Osteoblast (primary cell): ENCODE measurements at regions not wholly inside any gene's neighbourhood (a gene's known extent, or its start where the extent isn't known, plus 50 kb on each side); places are given as distances from the start of the nearest gene placed in this dataset.
"Not testable (repeated sequence)": the region's sequence is repeated elsewhere in the genome, so short reads cannot be mapped to it uniquely, and the experiment has no call there.

Experiments used
- DNase-seq: peaks from one replicate; pipeline ENCODE4 v3.0.0; 2011; ENCODE audit warnings: low spot score, mixed read lengths; ENCODE audit not compliant: insufficient read length; ENCODE audit errors: missing footprints
- H2AFZ ChIP-seq: 2 replicates; pipeline ENCODE4 v1.6.0; 2011; ENCODE audit warnings: mild to moderate bottlenecking, low read length
- H3K27ac ChIP-seq: 2 replicates; pipeline ENCODE4 v1.5.1; 2011; ENCODE audit warnings: mild to moderate bottlenecking, low read depth, low read length, moderate library complexity
- H3K27me3 ChIP-seq: 2 replicates; pipeline ENCODE4 v1.6.0; 2012; ENCODE audit warnings: mild to moderate bottlenecking, control low read depth, inconsistent platforms, low read length, moderate library complexity; ENCODE audit not compliant: insufficient read depth
- H3K36me3 ChIP-seq: 2 replicates; pipeline ENCODE4 v1.5.1; 2011; ENCODE audit warnings: mild to moderate bottlenecking, low read length, control low read depth, moderate library complexity; ENCODE audit not compliant: insufficient read depth
- H3K4me1 ChIP-seq: 2 replicates; pipeline ENCODE4 v1.5.1; 2011; ENCODE audit warnings: mild to moderate bottlenecking, low read length, control low read depth, moderate library complexity; ENCODE audit not compliant: insufficient read depth
- H3K4me2 ChIP-seq: 2 replicates; pipeline ENCODE4 v1.6.0; 2011; ENCODE audit warnings: mild to moderate bottlenecking, low read length; ENCODE audit not compliant: insufficient read depth
- H3K4me3 ChIP-seq: fragments of 200-600 bp; sonication (generic); 3 replicates; pipeline ENCODE4 v1.5.1; 2012; ENCODE audit warnings: mild to moderate bottlenecking, low read length, inconsistent platforms; ENCODE audit not compliant: insufficient read depth
- H3K79me2 ChIP-seq: 2 replicates; pipeline ENCODE4 v1.6.0; 2012; ENCODE audit warnings: mild to moderate bottlenecking, low read length, control low read depth, inconsistent platforms; ENCODE audit not compliant: insufficient read depth
- H3K9me3 ChIP-seq: 2 replicates; pipeline ENCODE4 v1.5.1; 2011; ENCODE audit warnings: low read depth, low read length, control low read depth
- H4K20me1 ChIP-seq: 2 replicates; pipeline ENCODE4 v1.6.0; 2012; ENCODE audit warnings: mild to moderate bottlenecking, low read length, control low read depth; ENCODE audit not compliant: insufficient read depth
- CTCF ChIP-seq: IDR thresholded peaks from 2 replicates; pipeline ENCODE4 v1.5.1; 2011; ENCODE audit warnings: mild to moderate bottlenecking, low read depth, low read length, moderate library complexity; ENCODE audit errors: extremely low read depth

DNA sequence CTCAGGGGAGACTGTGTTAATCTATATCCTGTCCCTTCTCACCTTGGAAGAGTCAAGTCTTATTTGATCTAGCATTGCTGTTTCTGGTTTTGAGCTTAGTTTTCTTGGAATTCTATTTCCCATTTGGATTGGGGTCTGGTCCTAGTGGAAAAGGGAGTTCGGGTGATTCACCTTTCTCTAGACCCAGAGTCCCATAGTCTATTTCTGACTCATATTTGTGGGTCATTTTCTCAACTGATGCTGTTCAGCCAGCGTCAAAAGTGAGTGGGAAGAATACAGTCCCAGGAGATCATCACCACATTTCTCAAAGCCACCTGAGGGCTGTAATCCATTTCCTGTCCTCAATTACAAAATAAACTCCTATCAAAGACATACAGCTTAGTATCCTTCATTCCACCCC, 190.6 kb downstream of the LIPI start:
- DNase-seq, H3K79me2 ChIP-seq, H4K20me1 ChIP-seq, H3K9me3 ChIP-seq, H3K27me3 ChIP-seq, H3K27ac ChIP-seq, H3K36me3 ChIP-seq, H3K4me3 ChIP-seq, H3K4me1 ChIP-seq, H2AFZ ChIP-seq, H3K4me2 ChIP-seq: not testable (repeated sequence)

- not testable (repeated sequence) for H3K36me3 ChIP-seq, H3K9me3 ChIP-seq, H3K4me3 ChIP-seq, H3K79me2 ChIP-seq, DNase-seq, H3K4me1 ChIP-seq, H4K20me1 ChIP-seq, H3K27ac ChIP-seq, H2AFZ ChIP-seq, H3K27me3 ChIP-seq, H3K4me2 ChIP-seq
Measured at GRCh38 chr21:14015841-14016240, 194.9 kb downstream of the LIPI start.

DNA sequence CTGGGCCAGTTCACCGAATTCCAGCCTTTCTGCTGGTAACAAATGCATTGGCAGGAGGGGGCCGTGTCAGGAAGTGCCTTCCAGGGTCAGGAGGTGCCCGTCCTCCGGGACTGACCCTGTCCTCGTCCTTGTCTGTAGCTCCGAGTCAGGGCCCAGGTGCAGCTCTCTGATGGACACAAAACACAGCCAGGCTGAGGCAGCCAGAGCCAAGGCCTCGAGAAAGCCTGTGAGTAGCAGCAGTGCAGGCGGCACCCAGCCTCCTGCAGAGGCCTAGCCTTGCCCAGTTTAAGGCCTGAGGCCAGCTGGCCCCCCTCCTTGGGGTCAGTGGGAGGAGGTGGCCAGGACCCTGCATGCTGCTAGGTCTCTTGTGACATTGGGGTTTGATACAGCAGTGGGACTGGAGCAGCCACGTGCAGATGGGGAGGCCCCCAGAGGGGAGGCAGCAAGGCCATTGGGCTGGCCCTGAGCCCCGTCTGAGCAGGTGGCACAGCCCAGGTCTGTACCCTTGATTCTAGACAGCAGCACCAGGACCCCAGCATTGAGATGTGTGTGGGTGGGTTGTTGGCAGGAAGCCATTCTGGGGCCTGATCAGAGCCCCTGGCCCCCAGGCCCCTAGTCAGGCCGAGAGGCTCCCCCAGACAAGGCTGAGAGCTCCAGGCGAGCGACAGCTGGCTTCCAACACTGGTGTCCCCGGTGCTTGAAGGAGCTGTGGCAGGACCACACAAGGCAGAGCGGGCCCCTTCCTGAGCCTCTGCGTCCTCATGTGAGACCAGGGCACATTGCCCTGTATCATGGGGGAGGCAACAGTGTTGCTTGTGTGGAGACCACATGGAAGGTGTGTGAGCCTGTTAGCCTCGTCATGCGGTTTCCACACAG, 196.9 kb downstream of the LIPI start:
- H4K20me1 ChIP-seq, H2AFZ ChIP-seq, H3K9me3 ChIP-seq, H3K27me3 ChIP-seq, H3K27ac ChIP-seq, H3K4me3 ChIP-seq, H3K4me1 ChIP-seq, H3K4me2 ChIP-seq, H3K79me2 ChIP-seq, DNase-seq, H3K36me3 ChIP-seq: not testable (repeated sequence)

- no peak overlapping the region for H3K27ac ChIP-seq
- no peaks in the 10 kb centered on the region for H3K36me3 ChIP-seq
- no peaks in the 10 kb centered on the region for H3K79me2 ChIP-seq
- H2AFZ ChIP-seq = no peak overlapping the region
- no peaks in the 10 kb centered on the region for H4K20me1 ChIP-seq
- no peaks in the 10 kb centered on the region for H3K9me3 ChIP-seq
- TF ChIP-seq CTCF = no peak
- no peak overlapping the region for H3K4me2 ChIP-seq
- no peak overlapping the region for H3K4me3 ChIP-seq
- no peaks in the 10 kb centered on the region for H3K27me3 ChIP-seq
- no peaks in the 10 kb centered on the region for H3K4me1 ChIP-seq
- no peak for DNase-seq
Measured at GRCh38 chr21:14013056-14013603, 197.6 kb downstream of the LIPI start.

DNA sequence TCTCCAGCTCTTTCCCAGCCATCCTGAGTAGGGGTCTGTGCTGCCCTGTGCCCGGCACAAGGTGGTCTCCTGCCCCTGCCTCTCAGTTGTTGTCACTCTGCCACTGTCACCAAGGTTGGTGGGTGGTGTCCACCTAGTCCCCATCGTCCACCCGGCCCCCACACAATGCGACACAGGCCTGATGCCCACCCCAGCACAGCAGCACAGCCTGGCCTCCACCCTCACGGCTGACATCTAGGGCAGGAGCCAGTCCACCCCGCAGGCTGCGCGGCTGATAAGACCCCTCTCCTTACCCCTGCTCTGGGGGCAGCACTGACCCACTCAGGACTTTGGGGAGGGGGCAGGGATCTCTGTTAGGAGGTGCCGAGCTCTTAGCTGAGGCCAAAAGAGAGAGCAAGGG, 198.3 kb downstream of the LIPI start:
- Histone ChIP-seq H4K20me1 (no peaks in the 10 kb centered on the region), H3K4me1 (no peaks in the 10 kb centered on the region), H3K27me3 (no peaks in the 10 kb centered on the region), H3K4me2 (no peak overlapping the region), H2AFZ (no peak overlapping the region), H3K4me3 (no peak overlapping the region), H3K79me2 (no peaks in the 10 kb centered on the region), H3K9me3 (no peaks in the 10 kb centered on the region), H3K27ac (no peak overlapping the region), H3K36me3 (no peaks in the 10 kb centered on the region)
- no peak for DNase-seq
- no peak for TF ChIP-seq CTCF

DNA sequence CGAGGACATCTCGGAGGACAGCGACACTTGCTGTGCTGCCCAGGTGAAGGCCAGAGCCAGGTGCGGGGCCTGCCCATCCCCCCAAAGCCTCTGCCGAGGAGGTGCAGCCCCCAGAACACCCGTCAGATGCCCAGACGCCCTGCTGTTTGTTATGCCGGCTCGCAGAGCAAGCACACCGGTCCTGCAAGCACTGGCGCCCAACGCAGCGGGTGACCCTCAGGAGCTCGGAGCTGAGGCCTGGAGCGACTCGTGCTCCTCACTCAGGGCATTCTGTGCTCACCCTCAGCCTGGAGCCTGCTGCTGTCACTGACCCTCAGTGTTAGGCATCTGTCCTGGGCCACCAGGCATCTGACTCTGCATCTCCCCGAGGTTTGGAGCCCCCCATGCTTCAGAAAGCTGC, 199.0 kb downstream of the LIPI start:
- H3K79me2 ChIP-seq, H3K4me3 ChIP-seq, H3K36me3 ChIP-seq, H3K9me3 ChIP-seq, H2AFZ ChIP-seq, H3K4me2 ChIP-seq, H3K27me3 ChIP-seq, H4K20me1 ChIP-seq, H3K27ac ChIP-seq, DNase-seq, H3K4me1 ChIP-seq: not testable (repeated sequence)

GRCh38 chr21:14011149-14011548, 199.6 kb downstream of the LIPI start:
- H3K36me3 ChIP-seq, H3K27ac ChIP-seq, H4K20me1 ChIP-seq, H3K79me2 ChIP-seq, DNase-seq, H3K4me3 ChIP-seq, H3K4me1 ChIP-seq, H3K27me3 ChIP-seq, H2AFZ ChIP-seq, H3K4me2 ChIP-seq, H3K9me3 ChIP-seq: not testable (repeated sequence)
